Esophagus muscularis mucosa (tissue), 4 donors: ENCODE measurements at regions not wholly inside any gene's neighbourhood (a gene's known extent, or its start where the extent isn't known, plus 50 kb on each side); places are given as distances from the start of the nearest gene placed in this dataset.

Source experiments
- DNase-seq: peaks from one replicate; pipeline ENCODE4 v3.0.0-alpha.2; 2017; ENCODE audit errors: extremely low spot score
- H3K27ac ChIP-seq, 4 donors: fragments of 200-600 bp; sonication (generic); replicated peaks in 1 of 4; 1 replicate in 3 of 4; 2 replicates in 1 of 4; pipeline ENCODE4 v1.5.1; 2016 to 2019; ENCODE audit warnings: mild to moderate bottlenecking in 1 of 4
- H3K27me3 ChIP-seq, 4 donors: fragments of 200-600 bp; sonication (generic); one replicate each; pipeline versions ENCODE4 v1.5.1 to v1.6.0; 2016 to 2019
- H3K36me3 ChIP-seq, 4 donors: fragments of 200-600 bp; sonication (generic); one replicate each; pipeline ENCODE4 v1.5.1; 2016 to 2019
- H3K4me1 ChIP-seq, 4 donors: fragments of 200-600 bp; sonication (generic); one replicate each; pipeline ENCODE4 v1.5.1; 2016 to 2019
- H3K4me3 ChIP-seq, 4 donors: fragments of 200-600 bp; sonication (generic); 1 replicate in 2 of 4; 2 replicates in 2 of 4; pipeline ENCODE4 v1.5.1; 2016 to 2019; ENCODE audit warnings: mild to moderate bottlenecking in 4 of 4, moderate library complexity in 1 of 4
- H3K9me3 ChIP-seq, 4 donors: fragments of 200-600 bp; sonication (generic); 1 replicate in 3 of 4; 2 replicates in 1 of 4; pipeline ENCODE4 v1.5.1; 2016 to 2019
- EP300 ChIP-seq: sonication (generic); formaldehyde crosslinking; IDR thresholded peaks from one replicate; pipeline ENCODE4 v1.6.1; 2017; ENCODE audit warnings: antibody characterized with exemption
- POLR2A ChIP-seq: fragments of 450-650 bp; IDR thresholded peaks from one replicate; pipeline ENCODE4 v1.6.1; 2017; ENCODE audit warnings: antibody characterized with exemption, moderate library complexity, mild to moderate bottlenecking, low read depth
- POLR2AphosphoS5 ChIP-seq, 2 donors: sonication (generic); formaldehyde crosslinking; IDR thresholded peaks; one replicate each; pipeline ENCODE4 v1.6.1; 2017; ENCODE audit warnings: antibody characterized with exemption in 2 of 2
- WGBS: methylation state at CpG from one replicate; pipeline ENCODE4 v1.1.5; 2018; 5-methylcytosine and 5-hydroxymethylcytosine counted together
- intact Hi-C: fragments of 100-400 bp; cut with DNase I; formaldehyde crosslinking; loops from one replicate; pipeline ENCODE4 v1.15.1; 2023
- TF ChIP-seq, protein P1 (sequence below), 3 experiments: fragments of 200-600 bp in 2 of 3; fragments of 450-650 bp in 1 of 3; sonication (generic) in 2 of 3; IDR thresholded peaks; one replicate each; pipeline ENCODE4 v1.5.1; 2017 to 2019; ENCODE audit warnings: antibody characterized with exemption in 3 of 3, mild to moderate bottlenecking in 2 of 3, moderate library complexity in 1 of 3

DNA sequence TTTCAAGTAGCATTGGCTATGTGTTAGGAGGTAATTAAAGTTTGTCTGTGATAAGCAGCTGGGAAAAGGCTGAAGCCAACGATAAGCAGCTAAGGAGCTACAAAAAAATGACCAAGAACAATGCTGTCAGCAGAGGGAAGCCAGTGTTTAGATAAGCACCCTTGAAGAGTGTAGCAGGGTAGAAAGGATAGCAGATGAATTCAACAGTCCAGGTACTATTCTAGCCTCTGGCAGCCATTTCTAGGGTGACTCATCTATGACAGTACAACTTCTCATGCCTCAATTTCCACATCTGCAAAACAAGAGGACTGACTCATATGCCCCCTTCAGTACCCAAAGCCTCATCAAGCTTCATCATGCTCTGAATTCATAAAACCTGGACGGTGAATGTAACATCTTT lies 617.6 kb upstream of the UBE2E2 start:
- no peak for DNase-seq
- H3K4me3 ChIP-seq: no peak overlapping the region
- TF ChIP-seq EP300 (no peak), POLR2AphosphoS5 (IDR thresholded peaks at IDR 0.05) (no peak)
- TF ChIP-seq, protein P1, sequence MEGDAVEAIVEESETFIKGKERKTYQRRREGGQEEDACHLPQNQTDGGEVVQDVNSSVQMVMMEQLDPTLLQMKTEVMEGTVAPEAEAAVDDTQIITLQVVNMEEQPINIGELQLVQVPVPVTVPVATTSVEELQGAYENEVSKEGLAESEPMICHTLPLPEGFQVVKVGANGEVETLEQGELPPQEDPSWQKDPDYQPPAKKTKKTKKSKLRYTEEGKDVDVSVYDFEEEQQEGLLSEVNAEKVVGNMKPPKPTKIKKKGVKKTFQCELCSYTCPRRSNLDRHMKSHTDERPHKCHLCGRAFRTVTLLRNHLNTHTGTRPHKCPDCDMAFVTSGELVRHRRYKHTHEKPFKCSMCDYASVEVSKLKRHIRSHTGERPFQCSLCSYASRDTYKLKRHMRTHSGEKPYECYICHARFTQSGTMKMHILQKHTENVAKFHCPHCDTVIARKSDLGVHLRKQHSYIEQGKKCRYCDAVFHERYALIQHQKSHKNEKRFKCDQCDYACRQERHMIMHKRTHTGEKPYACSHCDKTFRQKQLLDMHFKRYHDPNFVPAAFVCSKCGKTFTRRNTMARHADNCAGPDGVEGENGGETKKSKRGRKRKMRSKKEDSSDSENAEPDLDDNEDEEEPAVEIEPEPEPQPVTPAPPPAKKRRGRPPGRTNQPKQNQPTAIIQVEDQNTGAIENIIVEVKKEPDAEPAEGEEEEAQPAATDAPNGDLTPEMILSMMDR (IDR thresholded peaks at IDR 0.05): no peak
- H3K27ac ChIP-seq: no peak overlapping the region
- H3K4me1 ChIP-seq: peaks cover 0 to 3% (median 0%) of the 10 kb centered on the region in 4 donors
- no peaks in the 10 kb centered on the region for H3K27me3 ChIP-seq
- 56% methylated on average over 2 of the region's 2 CpGs for WGBS
- no peaks in the 10 kb centered on the region for H3K36me3 ChIP-seq
- intact Hi-C loops: no loop called here
- H3K9me3 ChIP-seq: no peaks in the 10 kb centered on the region

DNA sequence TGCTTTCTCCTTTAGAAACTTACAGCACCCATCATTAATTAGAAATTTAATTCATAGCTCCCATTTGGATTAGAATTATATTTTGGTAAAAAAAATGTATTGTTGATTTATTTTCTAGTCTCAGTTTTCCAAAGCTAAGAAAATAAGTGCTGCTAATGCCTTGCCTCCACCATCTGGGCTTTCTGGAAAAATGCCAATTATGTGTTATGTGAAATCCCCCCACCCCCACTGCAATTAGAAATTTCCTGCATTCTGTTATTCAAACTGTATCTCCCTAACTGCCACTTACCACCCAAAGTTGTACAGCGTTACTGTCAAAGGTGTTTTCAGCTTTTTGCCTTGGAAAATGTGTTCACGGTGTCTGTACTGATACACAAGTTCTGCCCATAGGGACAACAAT lies 617.2 kb upstream of the UBE2E2 start:
- Histone ChIP-seq H3K36me3 (no peaks in the 10 kb centered on the region), H3K4me1 (peaks cover 0 to 3% (median 0%) of the 10 kb centered on the region in 4 donors), H3K27ac (no peak overlapping the region), H3K27me3 (no peaks in the 10 kb centered on the region), H3K4me3 (no peak overlapping the region), H3K9me3 (no peaks in the 10 kb centered on the region)
- intact Hi-C loops: no loop called here
- no peak for DNase-seq
- WGBS: 88% methylated on average over 2 of the region's 2 CpGs
- TF ChIP-seq POLR2A (no peak), EP300 (no peak), POLR2AphosphoS5 (IDR thresholded peaks at IDR 0.05) (no peak)
- TF ChIP-seq, protein P1 (IDR thresholded peaks at IDR 0.05): no peak

DNA sequence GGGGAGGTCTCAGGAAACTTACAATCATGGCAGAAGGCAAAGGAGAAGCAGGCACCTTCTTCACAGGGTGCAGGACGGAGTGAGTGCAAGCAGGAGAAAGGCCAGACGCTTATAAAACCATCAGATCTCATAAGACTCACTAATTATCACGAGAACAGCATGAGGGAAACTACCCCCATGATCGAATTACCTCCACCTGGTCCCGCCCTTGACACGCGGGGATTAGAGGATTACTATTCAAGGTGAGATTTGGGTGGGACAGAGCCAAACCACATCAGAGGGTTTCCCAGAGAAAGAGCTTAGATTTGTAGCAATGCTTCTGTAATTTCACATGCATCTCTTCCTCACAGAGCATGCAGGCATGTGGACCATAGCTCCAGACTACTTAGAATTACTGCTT lies 615.7 kb upstream of the UBE2E2 start:
- intact Hi-C loops: no loop called here
- no peak for DNase-seq
- no peaks in the 10 kb centered on the region for H3K9me3 ChIP-seq
- no peaks in the 10 kb centered on the region for H3K27me3 ChIP-seq
- H3K4me1 ChIP-seq: peaks cover 0 to under 1% (median 0%) of the 10 kb centered on the region in 4 donors
- H3K4me3 ChIP-seq: no peak overlapping the region
- WGBS: 79% methylated on average over 7 of the region's 7 CpGs
- H3K36me3 ChIP-seq: no peaks in the 10 kb centered on the region
- TF ChIP-seq, protein P1 (IDR thresholded peaks at IDR 0.05): no peak
- TF ChIP-seq EP300 (no peak), POLR2AphosphoS5 (IDR thresholded peaks at IDR 0.05) (no peak), POLR2A (no peak)
- H3K27ac ChIP-seq: no peak overlapping the region

DNA sequence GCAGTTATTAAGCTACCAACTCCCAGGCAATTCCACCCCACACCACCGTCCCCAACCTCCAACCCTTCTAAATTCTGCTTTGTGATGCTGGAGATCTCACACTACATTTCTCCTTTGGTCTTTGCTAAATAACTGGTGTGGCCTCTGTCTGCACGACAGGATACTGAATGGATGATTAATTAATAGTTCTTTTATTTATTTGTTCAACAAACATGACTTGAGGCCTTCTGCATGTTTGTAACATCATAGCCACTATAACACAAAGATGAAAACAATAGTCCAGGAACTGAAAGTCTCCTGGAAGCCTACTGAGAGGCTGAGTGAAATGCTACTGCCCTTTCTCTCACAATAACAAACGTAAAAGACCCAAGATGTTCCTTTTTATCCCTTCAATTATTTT lies 609.5 kb upstream of the UBE2E2 start:
- TF ChIP-seq, protein P1 (IDR thresholded peaks at IDR 0.05): no peak
- TF ChIP-seq POLR2A (no peak), EP300 (no peak), POLR2AphosphoS5 (IDR thresholded peaks at IDR 0.05) (no peak)
- DNase-seq: no peak
- Histone ChIP-seq H3K36me3 (no peaks in the 10 kb centered on the region), H3K4me1 (no peaks in the 10 kb centered on the region), H3K27ac (no peak overlapping the region), H3K4me3 (no peak overlapping the region), H3K27me3 (no peaks in the 10 kb centered on the region), H3K9me3 (no peaks in the 10 kb centered on the region)
- intact Hi-C loops: no loop called here
- WGBS: 47% methylated on average over 3 of the region's 3 CpGs

DNA sequence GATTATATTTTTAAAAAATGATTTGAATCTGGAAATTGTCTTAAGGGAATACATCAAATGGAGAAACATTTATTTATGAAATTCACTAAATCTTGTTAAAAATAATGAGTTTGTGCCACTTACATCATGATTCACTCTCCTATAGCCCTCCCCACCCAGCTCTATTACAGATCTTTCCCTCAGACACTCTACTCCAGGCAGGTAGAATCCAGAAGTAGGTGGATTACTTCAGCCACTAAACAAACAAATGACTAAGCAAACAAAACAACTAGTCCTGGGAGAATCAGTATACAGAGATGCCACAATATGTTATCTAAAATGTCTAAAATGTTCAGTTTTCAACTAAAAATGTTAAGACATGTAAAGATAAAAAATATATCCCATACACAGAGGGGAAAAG lies 608.1 kb upstream of the UBE2E2 start:
- no peaks in the 10 kb centered on the region for H3K27me3 ChIP-seq
- H3K4me1 ChIP-seq: no peaks in the 10 kb centered on the region
- no peaks in the 10 kb centered on the region for H3K36me3 ChIP-seq
- DNase-seq: no peak
- no peak overlapping the region for H3K4me3 ChIP-seq
- H3K9me3 ChIP-seq: no peaks in the 10 kb centered on the region
- no peak for TF ChIP-seq POLR2A
- TF ChIP-seq, protein P1 (IDR thresholded peaks at IDR 0.05): no peak
- TF ChIP-seq EP300: no peak
- no peak for TF ChIP-seq POLR2AphosphoS5 (IDR thresholded peaks at IDR 0.05)
- intact Hi-C loops: no loop called here
- H3K27ac ChIP-seq: no peak overlapping the region
